Stromal cell of bone marrow (primary cell): ENCODE measurements at regions not wholly inside any gene's neighbourhood (a gene's known extent, or its start where the extent isn't known, plus 50 kb on each side); places are given as distances from the start of the nearest gene placed in this dataset.
"Not testable (repeated sequence)": the region's sequence is repeated elsewhere in the genome, so short reads cannot be mapped to it uniquely, and the experiment has no call there.

ENCODE experiments used
- DNase-seq: peaks from one replicate; pipeline ENCODE4 v3.0.0-alpha.2; 2012; ENCODE audit warnings: low read depth

- not testable (repeated sequence) for DNase-seq
Measured at GRCh38 chr6:82816243-82816642, 249.4 kb downstream of the UBE3D start.

GRCh38 chr6:82818727-82819126 lies 246.9 kb downstream of the UBE3D start:
- peak; percentile 47 for DNase-seq

- DNase-seq: no peak
Measured at GRCh38 chr6:82823361-82823760, 242.3 kb downstream of the UBE3D start.

- DNase-seq: no peak
Measured at GRCh38 chr6:82832811-82833210, 232.8 kb downstream of the UBE3D start.

GRCh38 chr6:82833481-82833880 lies 232.2 kb downstream of the UBE3D start:
- no peak for DNase-seq

GRCh38 chr6:82836022-82836575 lies 229.5 kb downstream of the UBE3D start:
- DNase-seq: no peak

GRCh38 chr6:82840571-82840970 lies 225.1 kb downstream of the UBE3D start:
- no peak for DNase-seq

- no peak for DNase-seq
Measured at GRCh38 chr6:82841309-82841708, 224.3 kb downstream of the UBE3D start.
